ENCODE measurements at regions not wholly inside any gene's neighbourhood (a gene's known extent, or its start where the extent isn't known, plus 50 kb on each side); places are given as distances from the start of the nearest gene placed in this dataset.

DNA sequence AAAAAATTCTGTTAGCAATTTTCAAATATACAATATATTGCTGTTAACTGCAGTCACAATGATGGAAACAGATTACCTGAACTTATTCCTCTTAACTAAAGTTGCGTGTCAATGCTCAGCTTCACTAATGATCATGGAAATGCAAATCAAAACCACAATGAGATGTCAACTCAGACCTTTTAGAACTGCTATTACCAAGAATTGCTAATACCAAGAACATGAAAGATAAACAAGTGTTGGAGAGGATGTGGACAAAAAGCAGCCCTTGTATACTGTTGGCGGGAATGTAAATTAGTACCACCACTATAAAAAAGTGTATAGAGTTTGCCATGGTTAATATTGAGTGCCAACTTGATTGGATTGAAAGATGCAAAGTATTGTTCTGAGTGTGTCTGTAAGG lies 1409.7 kb upstream of the CDH18 start:
- TF ChIP-seq CTCF (IDR thresholded peaks at IDR 0.05; ENCODE audit: borderline replicate concordance, extremely low read depth, low read length, poor library complexity, severe bottlenecking): no peak
- no peak for TF ChIP-seq EZH2 (IDR thresholded peaks at IDR 0.05; ENCODE audit: borderline replicate concordance, low read depth, low read length, severe bottlenecking)

All from DND-41 (cell line).